GM23338 (cell line): ENCODE measurements at regions not wholly inside any gene's neighbourhood (a gene's known extent, or its start where the extent isn't known, plus 50 kb on each side); places are given as distances from the start of the nearest gene placed in this dataset.

Source experiments
- ATAC-seq: fragments of 200-7000 bp; cut with Tn5 transposase; 3 replicates; pipeline ENCODE4 v1.9.1; 2020
- DNase-seq: peaks from one replicate; pipeline ENCODE4 v3.0.0-alpha.2; 2015; ENCODE audit warnings: low spot score
- H2AFZ ChIP-seq: fragments of 200-600 bp; sonication (generic); 2 replicates; pipeline ENCODE4 v1.8.0; 2016; ENCODE audit warnings: antibody characterized with exemption, mild to moderate bottlenecking, moderate library complexity
- H3F3A ChIP-seq: fragments of 200-600 bp; sonication (generic); replicated peaks from 2 replicates; pipeline ENCODE4 v1.8.0; 2017; ENCODE audit warnings: antibody characterized with exemption, mixed run types, low read depth
- H3K27ac ChIP-seq: fragments of 200-600 bp; sonication (generic); 2 replicates; pipeline ENCODE4 v1.6.1; 2016; ENCODE audit warnings: low read depth
- H3K27me3 ChIP-seq: fragments of 200-600 bp; sonication (generic); 2 replicates; pipeline ENCODE4 v1.8.0; 2016; ENCODE audit warnings: mild to moderate bottlenecking, mixed run types, moderate library complexity; ENCODE audit not compliant: insufficient read depth
- H3K36me3 ChIP-seq: fragments of 200-600 bp; sonication (generic); 2 replicates; pipeline ENCODE4 v1.8.0; 2016; ENCODE audit warnings: mild to moderate bottlenecking; ENCODE audit not compliant: insufficient read depth
- H3K4me1 ChIP-seq: fragments of 200-600 bp; sonication (generic); 2 replicates; pipeline ENCODE4 v1.8.0; 2016; ENCODE audit warnings: mild to moderate bottlenecking, moderate library complexity; ENCODE audit not compliant: insufficient read depth
- H3K4me2 ChIP-seq: fragments of 200-600 bp; sonication (generic); 2 replicates; pipeline ENCODE4 v1.7.1; 2017; ENCODE audit warnings: mixed run types
- H3K4me3 ChIP-seq: fragments of 200-600 bp; sonication (generic); 2 replicates; pipeline ENCODE4 v1.6.1; 2016; ENCODE audit warnings: mixed run types
- H3K79me2 ChIP-seq: fragments of 200-600 bp; sonication (generic); replicated peaks from 2 replicates; pipeline ENCODE4 v1.8.0; 2017; ENCODE audit warnings: mild to moderate bottlenecking; ENCODE audit not compliant: insufficient read depth
- H3K9me2 ChIP-seq: fragments of 200-600 bp; sonication (generic); 2 replicates; pipeline ENCODE4 v1.8.0; 2017; ENCODE audit not compliant: insufficient read depth
- H4K20me1 ChIP-seq: fragments of 200-600 bp; sonication (generic); replicated peaks from 2 replicates; pipeline ENCODE4 v1.8.0; 2017; ENCODE audit warnings: mild to moderate bottlenecking; ENCODE audit not compliant: insufficient read depth
- H3K27ac Mint-ChIP-seq: 2 replicates; pipeline ENCODE4 v1.8.0; 2020; ENCODE audit warnings: inconsistent platforms, mild to moderate bottlenecking, moderate library complexity, mixed read lengths
- H3K27me3 Mint-ChIP-seq: 3 replicates; pipeline ENCODE4 v1.8.0; 2022; ENCODE audit warnings: low read depth, mild to moderate bottlenecking, moderate library complexity, mixed read lengths, inconsistent platforms; ENCODE audit not compliant: insufficient read depth, poor library complexity
- H3K36me3 Mint-ChIP-seq: 3 replicates; pipeline ENCODE4 v1.8.0; 2021; ENCODE audit warnings: low read depth, mild to moderate bottlenecking, inconsistent platforms, moderate library complexity, mixed read lengths
- H3K4me1 Mint-ChIP-seq: 3 replicates; pipeline ENCODE4 v1.8.0; 2020; ENCODE audit warnings: mild to moderate bottlenecking, inconsistent platforms, mixed read lengths
- H3K4me3 Mint-ChIP-seq: 3 replicates; pipeline ENCODE4 v1.8.0; 2021; ENCODE audit warnings: moderate library complexity, mild to moderate bottlenecking, inconsistent platforms, mixed read lengths
- H3K9me3 Mint-ChIP-seq: 3 replicates; pipeline ENCODE4 v1.8.0; 2020; ENCODE audit warnings: moderate library complexity, mild to moderate bottlenecking, inconsistent platforms, mixed read lengths
- CREB1 ChIP-seq: fragments of 250-450 bp; sonication (Bioruptor Pico); IDR thresholded peaks from 2 replicates; pipeline ENCODE4 v1.5.0; 2020; ENCODE audit warnings: low read depth, mild to moderate bottlenecking, moderate library complexity
- EZH2 ChIP-seq: fragments of 200-600 bp; sonication (generic); IDR thresholded peaks from one replicate; pipeline ENCODE4 v1.8.0; 2017; ENCODE audit warnings: antibody characterized with exemption, mild to moderate bottlenecking, low read depth; ENCODE audit not compliant: unreplicated experiment
- EZH2phosphoT487 ChIP-seq: fragments of 200-600 bp; sonication (generic); IDR thresholded peaks from one replicate; pipeline ENCODE4 v1.8.1; 2018; ENCODE audit warnings: antibody characterized with exemption; ENCODE audit not compliant: unreplicated experiment
- JUNB ChIP-seq: IDR thresholded peaks from one replicate; pipeline ENCODE4 v1.6.1; 2016; ENCODE audit warnings: antibody characterized with exemption; ENCODE audit not compliant: unreplicated experiment
- NANOG ChIP-seq: IDR thresholded peaks from 2 replicates; pipeline ENCODE4 v1.6.1; 2016; ENCODE audit warnings: antibody characterized with exemption, borderline replicate concordance
- POLR2AphosphoS5 ChIP-seq: IDR thresholded peaks from 2 replicates; pipeline ENCODE4 v1.6.1; 2016; ENCODE audit warnings: antibody characterized with exemption, low read depth
- ZNF114 ChIP-seq: fragments of 250-450 bp; sonication (Bioruptor Pico); IDR thresholded peaks from 2 replicates; pipeline ENCODE4 v1.5.0; 2020; ENCODE audit warnings: mild to moderate bottlenecking, moderate library complexity
- ZNF331 ChIP-seq: fragments of 250-450 bp; sonication (Bioruptor Pico); IDR thresholded peaks from 2 replicates; pipeline ENCODE4 v1.5.0; 2020; ENCODE audit warnings: low read depth, mild to moderate bottlenecking, moderate library complexity
- TF ChIP-seq, protein P1 (sequence below), 2 experiments: fragments of 200-600 bp in 1 of 2; sonication (generic) in 1 of 2; conservative IDR thresholded peaks; 2 replicates each; pipeline versions ENCODE4 v1.5.1 to v1.6.1; 2016 to 2017; ENCODE audit warnings: antibody characterized with exemption in 2 of 2, low read depth in 2 of 2, mild to moderate bottlenecking in 2 of 2, moderate library complexity in 1 of 2
- TF ChIP-seq, protein P2 (sequence below): fragments of 250-450 bp; sonication (Bioruptor Pico); IDR thresholded peaks from 2 replicates; pipeline ENCODE4 v1.5.0; 2020; ENCODE audit warnings: mild to moderate bottlenecking, moderate library complexity
- TF ChIP-seq, protein P3 (sequence below): IDR thresholded peaks from one replicate; pipeline ENCODE4 v1.6.1; 2018; ENCODE audit warnings: antibody characterized with exemption; ENCODE audit not compliant: unreplicated experiment

DNA sequence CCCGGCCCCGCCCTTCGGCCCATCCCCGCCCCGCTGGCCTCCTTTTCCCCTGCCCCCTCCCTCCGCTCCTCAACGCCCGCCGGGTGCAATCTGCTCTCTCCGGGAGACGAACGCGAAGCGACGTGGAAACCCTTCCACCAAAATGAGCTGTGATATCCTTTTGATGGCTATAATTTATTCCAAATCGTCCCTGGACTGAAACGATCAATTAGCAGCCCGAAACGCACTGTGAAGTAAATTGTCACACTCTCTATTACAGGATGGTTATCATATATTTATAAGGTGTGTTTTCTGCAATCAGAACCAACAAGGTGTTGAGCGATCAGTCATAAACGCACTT, 134.6 kb upstream of the BARHL2 start:
- Histone ChIP-seq H3K9me2 (no peaks in the 10 kb centered on the region), H3F3A (no peaks in the 10 kb centered on the region), H3K27me3 (peaks cover 72% of the 10 kb centered on the region), H3K79me2 (no peaks in the 10 kb centered on the region), H3K27ac (no peak overlapping the region), H3K4me2 (peak overlapping the region; percentile 98), H2AFZ (peak overlapping the region; percentile 93), H3K4me1 (peaks cover 7% of the 10 kb centered on the region; the same call in 1 of the 2 replicates), H4K20me1 (peaks cover 13% of the 10 kb centered on the region; the same call in 1 of the 2 replicates), H3K36me3 (no peaks in the 10 kb centered on the region), H3K4me3 (peak overlapping the region; percentile 84)
- no peak for DNase-seq
- H3K4me1 Mint-ChIP-seq = peaks cover 9% of the 10 kb centered on the region
- peak overlapping the region; percentile 76 for H3K4me3 Mint-ChIP-seq
- peaks cover 33% of the 10 kb centered on the region for H3K27me3 Mint-ChIP-seq
- H3K27ac Mint-ChIP-seq = no peak overlapping the region
- H3K9me3 Mint-ChIP-seq = peaks cover 3% of the 10 kb centered on the region; the same call in 1 of the 3 replicates
- no peak for ATAC-seq
- TF ChIP-seq CREB1 = no peak
- TF ChIP-seq ZNF114 (CRISPR knock-in tag) = no peak
- TF ChIP-seq NANOG = no peak
- TF ChIP-seq EZH2phosphoT487 = no peak
- no peak for TF ChIP-seq POLR2AphosphoS5
- TF ChIP-seq JUNB = no peak
- TF ChIP-seq, protein P1, sequence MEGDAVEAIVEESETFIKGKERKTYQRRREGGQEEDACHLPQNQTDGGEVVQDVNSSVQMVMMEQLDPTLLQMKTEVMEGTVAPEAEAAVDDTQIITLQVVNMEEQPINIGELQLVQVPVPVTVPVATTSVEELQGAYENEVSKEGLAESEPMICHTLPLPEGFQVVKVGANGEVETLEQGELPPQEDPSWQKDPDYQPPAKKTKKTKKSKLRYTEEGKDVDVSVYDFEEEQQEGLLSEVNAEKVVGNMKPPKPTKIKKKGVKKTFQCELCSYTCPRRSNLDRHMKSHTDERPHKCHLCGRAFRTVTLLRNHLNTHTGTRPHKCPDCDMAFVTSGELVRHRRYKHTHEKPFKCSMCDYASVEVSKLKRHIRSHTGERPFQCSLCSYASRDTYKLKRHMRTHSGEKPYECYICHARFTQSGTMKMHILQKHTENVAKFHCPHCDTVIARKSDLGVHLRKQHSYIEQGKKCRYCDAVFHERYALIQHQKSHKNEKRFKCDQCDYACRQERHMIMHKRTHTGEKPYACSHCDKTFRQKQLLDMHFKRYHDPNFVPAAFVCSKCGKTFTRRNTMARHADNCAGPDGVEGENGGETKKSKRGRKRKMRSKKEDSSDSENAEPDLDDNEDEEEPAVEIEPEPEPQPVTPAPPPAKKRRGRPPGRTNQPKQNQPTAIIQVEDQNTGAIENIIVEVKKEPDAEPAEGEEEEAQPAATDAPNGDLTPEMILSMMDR (conservative IDR thresholded peaks at IDR 0.05; ENCODE audit: low read depth in 2 of 2) = no peak
- TF ChIP-seq, protein P2, sequence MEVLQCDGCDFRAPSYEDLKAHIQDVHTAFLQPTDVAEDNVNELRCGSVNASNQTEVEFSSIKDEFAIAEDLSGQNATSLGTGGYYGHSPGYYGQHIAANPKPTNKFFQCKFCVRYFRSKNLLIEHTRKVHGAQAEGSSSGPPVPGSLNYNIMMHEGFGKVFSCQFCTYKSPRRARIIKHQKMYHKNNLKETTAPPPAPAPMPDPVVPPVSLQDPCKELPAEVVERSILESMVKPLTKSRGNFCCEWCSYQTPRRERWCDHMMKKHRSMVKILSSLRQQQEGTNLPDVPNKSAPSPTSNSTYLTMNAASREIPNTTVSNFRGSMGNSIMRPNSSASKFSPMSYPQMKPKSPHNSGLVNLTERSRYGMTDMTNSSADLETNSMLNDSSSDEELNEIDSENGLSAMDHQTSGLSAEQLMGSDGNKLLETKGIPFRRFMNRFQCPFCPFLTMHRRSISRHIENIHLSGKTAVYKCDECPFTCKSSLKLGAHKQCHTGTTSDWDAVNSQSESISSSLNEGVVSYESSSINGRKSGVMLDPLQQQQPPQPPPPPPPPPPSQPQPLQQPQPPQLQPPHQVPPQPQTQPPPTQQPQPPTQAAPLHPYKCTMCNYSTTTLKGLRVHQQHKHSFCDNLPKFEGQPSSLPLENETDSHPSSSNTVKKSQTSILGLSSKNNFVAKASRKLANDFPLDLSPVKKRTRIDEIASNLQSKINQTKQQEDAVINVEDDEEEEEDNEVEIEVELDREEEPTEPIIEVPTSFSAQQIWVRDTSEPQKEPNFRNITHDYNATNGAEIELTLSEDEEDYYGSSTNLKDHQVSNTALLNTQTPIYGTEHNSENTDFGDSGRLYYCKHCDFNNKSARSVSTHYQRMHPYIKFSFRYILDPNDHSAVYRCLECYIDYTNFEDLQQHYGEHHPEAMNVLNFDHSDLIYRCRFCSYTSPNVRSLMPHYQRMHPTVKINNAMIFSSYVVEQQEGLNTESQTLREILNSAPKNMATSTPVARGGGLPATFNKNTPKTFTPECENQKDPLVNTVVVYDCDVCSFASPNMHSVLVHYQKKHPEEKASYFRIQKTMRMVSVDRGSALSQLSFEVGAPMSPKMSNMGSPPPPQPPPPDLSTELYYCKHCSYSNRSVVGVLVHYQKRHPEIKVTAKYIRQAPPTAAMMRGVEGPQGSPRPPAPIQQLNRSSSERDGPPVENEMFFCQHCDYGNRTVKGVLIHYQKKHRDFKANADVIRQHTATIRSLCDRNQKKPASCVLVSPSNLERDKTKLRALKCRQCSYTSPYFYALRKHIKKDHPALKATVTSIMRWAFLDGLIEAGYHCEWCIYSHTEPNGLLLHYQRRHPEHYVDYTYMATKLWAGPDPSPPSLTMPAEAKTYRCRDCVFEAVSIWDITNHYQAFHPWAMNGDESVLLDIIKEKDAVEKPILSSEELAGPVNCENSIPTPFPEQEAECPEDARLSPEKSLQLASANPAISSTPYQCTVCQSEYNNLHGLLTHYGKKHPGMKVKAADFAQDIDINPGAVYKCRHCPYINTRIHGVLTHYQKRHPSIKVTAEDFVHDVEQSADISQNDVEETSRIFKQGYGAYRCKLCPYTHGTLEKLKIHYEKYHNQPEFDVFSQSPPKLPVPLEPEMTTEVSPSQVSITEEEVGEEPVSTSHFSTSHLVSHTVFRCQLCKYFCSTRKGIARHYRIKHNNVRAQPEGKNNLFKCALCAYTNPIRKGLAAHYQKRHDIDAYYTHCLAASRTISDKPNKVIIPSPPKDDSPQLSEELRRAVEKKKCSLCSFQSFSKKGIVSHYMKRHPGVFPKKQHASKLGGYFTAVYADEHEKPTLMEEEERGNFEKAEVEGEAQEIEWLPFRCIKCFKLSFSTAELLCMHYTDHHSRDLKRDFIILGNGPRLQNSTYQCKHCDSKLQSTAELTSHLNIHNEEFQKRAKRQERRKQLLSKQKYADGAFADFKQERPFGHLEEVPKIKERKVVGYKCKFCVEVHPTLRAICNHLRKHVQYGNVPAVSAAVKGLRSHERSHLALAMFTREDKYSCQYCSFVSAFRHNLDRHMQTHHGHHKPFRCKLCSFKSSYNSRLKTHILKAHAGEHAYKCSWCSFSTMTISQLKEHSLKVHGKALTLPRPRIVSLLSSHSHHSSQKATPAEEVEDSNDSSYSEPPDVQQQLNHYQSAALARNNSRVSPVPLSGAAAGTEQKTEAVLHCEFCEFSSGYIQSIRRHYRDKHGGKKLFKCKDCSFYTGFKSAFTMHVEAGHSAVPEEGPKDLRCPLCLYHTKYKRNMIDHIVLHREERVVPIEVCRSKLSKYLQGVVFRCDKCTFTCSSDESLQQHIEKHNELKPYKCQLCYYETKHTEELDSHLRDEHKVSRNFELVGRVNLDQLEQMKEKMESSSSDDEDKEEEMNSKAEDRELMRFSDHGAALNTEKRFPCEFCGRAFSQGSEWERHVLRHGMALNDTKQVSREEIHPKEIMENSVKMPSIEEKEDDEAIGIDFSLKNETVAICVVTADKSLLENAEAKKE (CRISPR knock-in tag) = no peak
- TF ChIP-seq, protein P3, sequence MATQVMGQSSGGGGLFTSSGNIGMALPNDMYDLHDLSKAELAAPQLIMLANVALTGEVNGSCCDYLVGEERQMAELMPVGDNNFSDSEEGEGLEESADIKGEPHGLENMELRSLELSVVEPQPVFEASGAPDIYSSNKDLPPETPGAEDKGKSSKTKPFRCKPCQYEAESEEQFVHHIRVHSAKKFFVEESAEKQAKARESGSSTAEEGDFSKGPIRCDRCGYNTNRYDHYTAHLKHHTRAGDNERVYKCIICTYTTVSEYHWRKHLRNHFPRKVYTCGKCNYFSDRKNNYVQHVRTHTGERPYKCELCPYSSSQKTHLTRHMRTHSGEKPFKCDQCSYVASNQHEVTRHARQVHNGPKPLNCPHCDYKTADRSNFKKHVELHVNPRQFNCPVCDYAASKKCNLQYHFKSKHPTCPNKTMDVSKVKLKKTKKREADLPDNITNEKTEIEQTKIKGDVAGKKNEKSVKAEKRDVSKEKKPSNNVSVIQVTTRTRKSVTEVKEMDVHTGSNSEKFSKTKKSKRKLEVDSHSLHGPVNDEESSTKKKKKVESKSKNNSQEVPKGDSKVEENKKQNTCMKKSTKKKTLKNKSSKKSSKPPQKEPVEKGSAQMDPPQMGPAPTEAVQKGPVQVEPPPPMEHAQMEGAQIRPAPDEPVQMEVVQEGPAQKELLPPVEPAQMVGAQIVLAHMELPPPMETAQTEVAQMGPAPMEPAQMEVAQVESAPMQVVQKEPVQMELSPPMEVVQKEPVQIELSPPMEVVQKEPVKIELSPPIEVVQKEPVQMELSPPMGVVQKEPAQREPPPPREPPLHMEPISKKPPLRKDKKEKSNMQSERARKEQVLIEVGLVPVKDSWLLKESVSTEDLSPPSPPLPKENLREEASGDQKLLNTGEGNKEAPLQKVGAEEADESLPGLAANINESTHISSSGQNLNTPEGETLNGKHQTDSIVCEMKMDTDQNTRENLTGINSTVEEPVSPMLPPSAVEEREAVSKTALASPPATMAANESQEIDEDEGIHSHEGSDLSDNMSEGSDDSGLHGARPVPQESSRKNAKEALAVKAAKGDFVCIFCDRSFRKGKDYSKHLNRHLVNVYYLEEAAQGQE = no peak
- TF ChIP-seq EZH2 = no peak
- no peak for TF ChIP-seq ZNF331
- H3K36me3 Mint-ChIP-seq = no peaks in the 10 kb centered on the region
